ENCODE measurements at regions not wholly inside any gene's neighbourhood (a gene's known extent, or its start where the extent isn't known, plus 50 kb on each side); places are given as distances from the start of the nearest gene placed in this dataset.
A peak's percentile ranks its signal among the peaks of the same experiment; 100 is the strongest.

DNA sequence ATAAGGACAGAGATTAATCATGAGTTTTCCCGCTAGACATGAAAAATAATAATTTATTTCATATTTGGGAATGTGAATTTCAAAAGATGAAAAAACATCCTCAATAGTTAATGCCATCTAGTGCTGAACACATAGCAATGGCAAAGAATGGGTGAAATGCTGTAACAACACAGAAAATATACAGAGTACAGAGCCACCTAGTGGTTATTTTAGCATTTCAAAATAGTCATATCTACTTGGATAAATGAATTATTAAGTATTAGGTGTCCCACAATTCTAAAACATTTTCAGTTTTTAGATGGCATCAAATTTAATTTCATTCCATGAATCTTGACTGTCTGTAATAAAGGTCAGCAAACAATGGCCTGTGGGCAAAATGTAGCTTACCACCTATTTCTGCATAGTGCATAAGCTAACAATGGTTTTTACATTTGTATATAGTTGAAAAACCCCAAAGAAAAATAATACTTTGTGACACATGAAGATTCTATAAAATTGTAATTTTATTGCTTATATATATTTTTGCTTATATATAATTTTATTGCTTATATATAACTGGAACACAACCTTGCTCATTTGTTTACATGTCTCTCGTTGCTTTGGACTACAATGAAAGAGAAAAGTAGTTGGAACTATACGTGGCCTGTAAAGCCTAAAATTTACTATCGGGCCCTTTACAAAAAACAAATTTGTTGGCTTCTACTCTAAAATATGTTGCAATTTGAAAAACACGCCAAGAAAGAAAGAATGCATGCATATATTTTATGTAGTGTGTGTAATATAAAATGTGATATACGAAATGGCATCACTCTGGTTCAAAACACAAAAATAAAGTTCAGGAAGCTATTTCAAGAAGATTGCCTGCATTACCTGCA is 99.1 kb upstream of the FAM47C start:
- H3K4me3 ChIP-seq (ENCODE audit: low read length): no peak overlapping the region
- peak; percentile 34 for DNase-seq (ENCODE audit: low read depth)
- TF ChIP-seq, protein P1, sequence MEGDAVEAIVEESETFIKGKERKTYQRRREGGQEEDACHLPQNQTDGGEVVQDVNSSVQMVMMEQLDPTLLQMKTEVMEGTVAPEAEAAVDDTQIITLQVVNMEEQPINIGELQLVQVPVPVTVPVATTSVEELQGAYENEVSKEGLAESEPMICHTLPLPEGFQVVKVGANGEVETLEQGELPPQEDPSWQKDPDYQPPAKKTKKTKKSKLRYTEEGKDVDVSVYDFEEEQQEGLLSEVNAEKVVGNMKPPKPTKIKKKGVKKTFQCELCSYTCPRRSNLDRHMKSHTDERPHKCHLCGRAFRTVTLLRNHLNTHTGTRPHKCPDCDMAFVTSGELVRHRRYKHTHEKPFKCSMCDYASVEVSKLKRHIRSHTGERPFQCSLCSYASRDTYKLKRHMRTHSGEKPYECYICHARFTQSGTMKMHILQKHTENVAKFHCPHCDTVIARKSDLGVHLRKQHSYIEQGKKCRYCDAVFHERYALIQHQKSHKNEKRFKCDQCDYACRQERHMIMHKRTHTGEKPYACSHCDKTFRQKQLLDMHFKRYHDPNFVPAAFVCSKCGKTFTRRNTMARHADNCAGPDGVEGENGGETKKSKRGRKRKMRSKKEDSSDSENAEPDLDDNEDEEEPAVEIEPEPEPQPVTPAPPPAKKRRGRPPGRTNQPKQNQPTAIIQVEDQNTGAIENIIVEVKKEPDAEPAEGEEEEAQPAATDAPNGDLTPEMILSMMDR (IDR thresholded peaks at IDR 0.05; ENCODE audit: insufficient read depth, low read depth, low read length, missing control alignments): peak; percentile 41

DNA sequence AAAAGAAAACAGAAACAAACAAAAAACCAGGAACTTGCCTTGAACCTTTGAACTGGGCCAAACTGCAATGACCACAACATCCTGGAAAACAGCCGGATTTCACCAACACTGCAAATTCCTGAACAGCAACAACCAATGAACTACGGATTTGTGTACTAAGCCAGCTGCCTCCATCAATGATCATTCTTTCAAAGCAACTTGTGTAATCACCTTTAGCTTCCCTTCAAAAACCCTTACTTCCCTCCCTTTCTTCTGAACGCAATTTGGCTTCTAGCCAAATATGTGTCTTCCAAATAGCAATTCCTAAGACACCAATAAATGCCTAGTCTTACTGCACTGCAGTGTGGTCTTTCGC is 98.5 kb upstream of the FAM47C start:
- no peak overlapping the region for H3K4me3 ChIP-seq (ENCODE audit: low read length)
- no peak for DNase-seq (ENCODE audit: low read depth)
- TF ChIP-seq, protein P1 (IDR thresholded peaks at IDR 0.05; ENCODE audit: insufficient read depth, low read depth, low read length, missing control alignments): no peak

DNA sequence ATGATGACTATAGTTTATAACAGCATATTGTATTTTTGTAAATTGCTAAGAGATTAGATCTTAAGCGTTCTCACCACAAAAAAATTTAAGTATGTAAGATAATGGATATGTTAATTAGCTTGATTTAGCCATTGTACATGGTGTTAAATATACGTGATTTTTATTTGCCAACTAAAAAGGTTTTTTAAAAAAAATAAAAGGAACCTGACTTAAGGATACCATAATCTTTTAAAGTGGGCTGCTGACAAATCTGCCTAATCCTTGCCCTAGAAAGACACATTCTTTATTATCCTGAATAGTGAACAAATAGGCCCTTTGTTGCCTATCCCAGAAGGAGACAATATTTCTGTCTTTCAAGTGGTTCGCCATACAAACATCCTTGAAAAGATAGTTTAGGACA is 94.6 kb upstream of the FAM47C start:
- H3K4me3 ChIP-seq (ENCODE audit: low read length): no peak overlapping the region
- TF ChIP-seq, protein P1 (IDR thresholded peaks at IDR 0.05; ENCODE audit: insufficient read depth, low read depth, low read length, missing control alignments): no peak
- no peak for DNase-seq (ENCODE audit: low read depth)

DNA sequence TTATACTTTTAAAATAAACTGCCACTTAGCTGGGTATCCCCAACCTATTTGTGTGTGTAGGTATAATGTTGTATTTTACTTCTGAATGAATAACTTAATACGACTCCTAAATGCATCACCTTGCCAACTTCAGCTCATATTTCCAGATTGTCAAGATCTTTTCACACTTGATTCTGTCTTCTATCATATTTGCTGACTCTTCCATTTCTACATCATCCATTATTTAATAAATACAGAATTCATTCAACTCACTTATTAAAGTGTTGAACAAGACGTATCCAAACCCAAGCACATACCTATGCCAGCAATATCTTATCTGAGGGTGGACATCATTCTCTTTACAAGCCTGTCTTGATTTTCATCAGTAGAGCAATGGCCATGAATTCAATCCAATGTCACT is 91.2 kb upstream of the FAM47C start:
- no peak overlapping the region for H3K4me3 ChIP-seq (ENCODE audit: low read length)

DNA sequence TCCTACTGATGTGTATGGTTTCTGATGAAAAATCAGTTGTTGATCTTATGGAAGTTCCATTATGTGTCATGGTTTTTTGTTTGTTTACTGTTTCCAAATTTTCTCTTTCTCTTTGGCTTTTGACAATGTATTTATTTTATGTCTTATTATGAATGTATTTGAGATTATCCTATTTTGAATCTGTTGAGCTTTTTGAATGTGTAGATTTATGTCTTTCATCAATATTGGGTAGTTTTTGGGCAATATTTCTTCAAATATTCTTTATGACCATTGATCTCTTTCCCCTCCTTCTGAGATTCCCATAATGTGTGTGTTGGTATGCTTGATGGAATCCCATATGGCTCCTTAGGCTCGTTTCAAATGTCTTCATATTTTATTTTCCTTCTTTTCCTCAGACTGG is 80.5 kb upstream of the FAM47C start:
- DNase-seq (ENCODE audit: low read depth): no peak
- TF ChIP-seq, protein P1 (IDR thresholded peaks at IDR 0.05; ENCODE audit: insufficient read depth, low read depth, low read length, missing control alignments): no peak
- H3K4me3 ChIP-seq (ENCODE audit: low read length): no peak overlapping the region

More for the DNA sequence above, 91.2 kb upstream of the FAM47C start:
- no peak for DNase-seq (ENCODE audit: low read depth)
- TF ChIP-seq, protein P1 (IDR thresholded peaks at IDR 0.05; ENCODE audit: insufficient read depth, low read depth, low read length, missing control alignments): no peak

DNA sequence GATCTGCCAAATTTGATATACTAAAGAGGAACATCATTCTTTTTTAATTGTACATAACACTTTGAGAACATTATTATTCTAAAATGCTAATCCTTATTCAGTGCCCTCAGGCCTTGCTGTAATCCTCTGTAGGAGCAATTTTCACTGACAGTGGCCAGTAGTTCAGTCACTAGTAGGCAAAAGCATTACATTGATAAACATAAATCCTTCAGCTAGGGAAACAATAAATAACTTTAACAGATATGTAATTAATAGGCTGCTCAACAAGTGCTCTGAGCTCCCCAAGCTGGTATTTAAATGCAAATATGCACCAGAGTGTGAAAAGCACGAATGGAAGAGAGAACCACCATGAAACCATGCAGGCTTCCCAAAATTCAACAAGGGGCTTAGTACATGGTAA is 77.7 kb upstream of the FAM47C start:
- TF ChIP-seq, protein P1 (IDR thresholded peaks at IDR 0.05; ENCODE audit: insufficient read depth, low read depth, low read length, missing control alignments): no peak
- no peak overlapping the region for H3K4me3 ChIP-seq (ENCODE audit: low read length)
- no peak for DNase-seq (ENCODE audit: low read depth)

DNA sequence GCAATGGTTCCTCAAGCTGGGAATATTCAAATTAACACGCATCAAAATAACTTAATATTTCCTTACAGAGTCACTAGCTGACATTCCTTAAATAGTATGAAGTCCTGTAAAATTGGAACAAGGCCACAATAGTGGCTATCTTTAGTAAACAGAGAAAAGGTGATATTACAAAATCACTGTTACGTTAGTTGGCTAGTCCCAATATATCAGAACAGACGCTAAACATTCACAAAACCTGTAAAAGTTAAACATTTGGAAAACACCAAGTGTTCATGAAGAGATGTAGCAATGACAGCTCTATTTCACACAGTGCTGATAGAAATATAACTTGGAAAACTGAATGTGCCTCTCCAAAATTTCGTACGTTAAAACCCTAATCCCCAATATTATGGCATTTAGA is 61.0 kb upstream of the FAM47C start:
- DNase-seq (ENCODE audit: low read depth): no peak
- H3K4me3 ChIP-seq (ENCODE audit: low read length): no peak overlapping the region
- TF ChIP-seq, protein P1 (IDR thresholded peaks at IDR 0.05; ENCODE audit: insufficient read depth, low read depth, low read length, missing control alignments): no peak

Measured in epithelial cell of esophagus (primary cell).